AG04450 (cell line): ENCODE measurements at regions not wholly inside any gene's neighbourhood (a gene's known extent, or its start where the extent isn't known, plus 50 kb on each side); places are given as distances from the start of the nearest gene placed in this dataset.

Experiments used
- CTCF ChIA-PET: fragments of 300-600, 350-600 bp; formaldehyde crosslinking; extraction: SDS; loops from one replicate; lab custom pipeline; 2022; ENCODE audit warnings: antibody characterized with exemption, inconsistent platforms; lab: Charles Lee
- POLR2A ChIA-PET: fragments of 350-600 bp; formaldehyde crosslinking; extraction: SDS; loops from one replicate; lab custom pipeline; 2021; ENCODE audit warnings: antibody characterized with exemption, inconsistent platforms; lab: Yijun Ruan, JAX
- DNase-seq: peaks from one replicate; pipeline ENCODE4 v3.0.0-alpha.2; 2011; ENCODE audit warnings: low read depth, low spot score
- H3K27ac ChIP-seq: one replicate; pipeline ENCODE4 v1.5.1; 2012; ENCODE audit warnings: low read depth, low read length, control low read depth
- H3K27me3 ChIP-seq: one replicate; pipeline ENCODE4 v1.6.0; 2012; ENCODE audit warnings: low read length; ENCODE audit not compliant: control insufficient read depth, insufficient read depth
- H3K4me3 ChIP-seq: 2 replicates; pipeline ENCODE4 v1.5.1; 2011; ENCODE audit warnings: mild to moderate bottlenecking, low read depth, low read length, control low read depth
- H3K9me3 ChIP-seq: 2 replicates; pipeline ENCODE4 v1.5.1; 2012; ENCODE audit warnings: low read length; ENCODE audit not compliant: control insufficient read depth, insufficient read depth
- TF ChIP-seq, protein P1 (sequence below): IDR thresholded peaks from 2 replicates; pipeline ENCODE4 v1.5.1; 2011; ENCODE audit warnings: low read depth, low read length, control low read depth, inconsistent platforms

DNA sequence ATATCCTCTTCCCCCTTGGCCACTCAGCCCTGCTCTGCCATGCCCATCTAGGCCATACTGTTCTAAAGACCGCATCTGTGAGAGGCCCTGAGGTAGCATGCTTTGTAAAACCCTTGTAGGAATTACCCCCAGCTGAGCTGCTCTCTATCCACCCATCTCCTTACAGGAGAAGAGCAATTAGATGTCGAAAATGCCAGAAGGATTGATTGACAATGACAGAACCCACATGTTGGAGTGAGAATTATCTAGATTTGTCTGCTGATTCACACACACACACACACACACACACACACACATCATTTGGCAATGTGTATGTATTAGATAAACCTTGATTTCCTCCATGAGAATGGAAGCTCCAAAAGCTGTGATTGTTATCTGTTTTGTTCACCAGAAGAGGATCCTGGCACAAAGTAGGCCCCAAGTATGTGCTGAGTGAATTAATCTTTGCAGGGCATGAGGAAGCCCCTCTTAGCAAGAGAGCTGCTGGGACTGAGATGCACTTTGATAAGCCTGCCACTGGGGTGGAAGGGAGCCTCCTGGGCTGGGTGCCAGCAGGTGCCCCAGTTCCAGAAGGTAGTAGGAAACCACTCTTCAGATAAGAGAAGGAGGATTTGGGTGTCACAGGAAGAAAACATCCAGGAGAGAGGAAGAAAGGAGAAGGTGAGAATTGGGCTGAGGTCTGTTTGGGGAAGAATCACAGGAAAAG, 187.5 kb upstream of the ADO start:
- DNase-seq = no peak
- Histone ChIP-seq H3K4me3 (no peak overlapping the region), H3K27me3 (no peaks in the 10 kb centered on the region), H3K27ac (no peak overlapping the region), H3K9me3 (no peaks in the 10 kb centered on the region; the same call in 1 of the 2 replicates)
- CTCF ChIA-PET = no interaction called here
- TF ChIP-seq, protein P1, sequence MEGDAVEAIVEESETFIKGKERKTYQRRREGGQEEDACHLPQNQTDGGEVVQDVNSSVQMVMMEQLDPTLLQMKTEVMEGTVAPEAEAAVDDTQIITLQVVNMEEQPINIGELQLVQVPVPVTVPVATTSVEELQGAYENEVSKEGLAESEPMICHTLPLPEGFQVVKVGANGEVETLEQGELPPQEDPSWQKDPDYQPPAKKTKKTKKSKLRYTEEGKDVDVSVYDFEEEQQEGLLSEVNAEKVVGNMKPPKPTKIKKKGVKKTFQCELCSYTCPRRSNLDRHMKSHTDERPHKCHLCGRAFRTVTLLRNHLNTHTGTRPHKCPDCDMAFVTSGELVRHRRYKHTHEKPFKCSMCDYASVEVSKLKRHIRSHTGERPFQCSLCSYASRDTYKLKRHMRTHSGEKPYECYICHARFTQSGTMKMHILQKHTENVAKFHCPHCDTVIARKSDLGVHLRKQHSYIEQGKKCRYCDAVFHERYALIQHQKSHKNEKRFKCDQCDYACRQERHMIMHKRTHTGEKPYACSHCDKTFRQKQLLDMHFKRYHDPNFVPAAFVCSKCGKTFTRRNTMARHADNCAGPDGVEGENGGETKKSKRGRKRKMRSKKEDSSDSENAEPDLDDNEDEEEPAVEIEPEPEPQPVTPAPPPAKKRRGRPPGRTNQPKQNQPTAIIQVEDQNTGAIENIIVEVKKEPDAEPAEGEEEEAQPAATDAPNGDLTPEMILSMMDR = no peak
- POLR2A ChIA-PET = no interaction called here

DNA sequence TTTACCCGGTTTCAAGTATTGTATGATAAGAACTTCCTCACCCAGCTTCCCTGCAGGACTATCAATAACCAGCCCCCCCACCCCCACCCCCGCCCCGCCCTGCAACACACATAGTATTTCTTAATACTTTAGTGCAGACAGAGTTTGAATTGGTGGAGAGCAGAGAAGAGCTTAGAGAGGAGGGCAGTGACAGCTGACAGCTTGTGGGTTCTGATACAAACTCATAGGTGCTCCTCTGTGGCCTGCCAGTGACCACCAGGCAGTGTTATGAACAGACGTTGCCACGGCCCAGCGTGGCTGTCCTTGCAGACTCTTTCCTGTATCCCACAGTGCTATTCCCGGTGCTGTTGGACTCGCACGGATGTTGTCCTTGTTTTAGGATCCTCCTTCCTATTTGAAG, 186.9 kb upstream of the ADO start:
- H3K4me3 ChIP-seq = no peak overlapping the region
- CTCF ChIA-PET = interaction anchor here (2.4 kb wide), 1 partner anchor 180 kb away, joined by 11 read pairs; no protein-coding TSS in a partner anchor
- POLR2A ChIA-PET = no interaction called here

DNA sequence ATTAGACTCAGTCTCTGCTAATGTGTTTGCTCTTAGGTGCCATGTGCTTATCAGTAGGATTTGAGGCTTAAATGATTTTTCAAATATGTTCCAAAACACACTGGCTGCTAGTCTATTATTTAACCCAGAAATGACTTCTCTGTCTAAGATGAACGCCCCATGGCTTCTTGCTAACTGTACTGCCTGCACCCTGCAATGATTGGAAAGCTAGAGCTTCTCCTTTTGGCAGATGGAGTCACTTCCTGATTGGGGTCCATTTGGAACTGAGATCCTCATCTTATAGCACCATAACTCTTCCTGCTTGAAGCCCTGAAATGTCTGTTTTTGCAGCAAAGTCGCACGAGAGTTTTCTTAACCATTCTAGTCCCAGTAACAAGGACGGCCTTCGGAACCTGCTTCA, 186.5 kb upstream of the ADO start:
- no peaks in the 10 kb centered on the region for H3K27me3 ChIP-seq
- CTCF ChIA-PET = interaction anchor here (1.3 to 2.4 kb wide), 2 partner anchors 9 to 181 kb away, joined by 3 to 11 read pairs; no protein-coding TSS in a partner anchor
- POLR2A ChIA-PET = interaction anchor here (0.6 to 0.9 kb wide), 2 partner anchors 9 to 20 kb away, joined by 3 to 4 read pairs; no protein-coding TSS in a partner anchor
- H3K9me3 ChIP-seq = no peaks in the 10 kb centered on the region; the same call in 1 of the 2 replicates
- no peak overlapping the region for H3K27ac ChIP-seq
- no peak overlapping the region for H3K4me3 ChIP-seq
- TF ChIP-seq, protein P1 = no peak
- DNase-seq = no peak

More for the DNA sequence above, 186.9 kb upstream of the ADO start:
- TF ChIP-seq, protein P1 = no peak
- Histone ChIP-seq H3K27me3 (no peaks in the 10 kb centered on the region), H3K27ac (no peak overlapping the region), H3K9me3 (no peaks in the 10 kb centered on the region; the same call in 1 of the 2 replicates)
- no peak for DNase-seq

DNA sequence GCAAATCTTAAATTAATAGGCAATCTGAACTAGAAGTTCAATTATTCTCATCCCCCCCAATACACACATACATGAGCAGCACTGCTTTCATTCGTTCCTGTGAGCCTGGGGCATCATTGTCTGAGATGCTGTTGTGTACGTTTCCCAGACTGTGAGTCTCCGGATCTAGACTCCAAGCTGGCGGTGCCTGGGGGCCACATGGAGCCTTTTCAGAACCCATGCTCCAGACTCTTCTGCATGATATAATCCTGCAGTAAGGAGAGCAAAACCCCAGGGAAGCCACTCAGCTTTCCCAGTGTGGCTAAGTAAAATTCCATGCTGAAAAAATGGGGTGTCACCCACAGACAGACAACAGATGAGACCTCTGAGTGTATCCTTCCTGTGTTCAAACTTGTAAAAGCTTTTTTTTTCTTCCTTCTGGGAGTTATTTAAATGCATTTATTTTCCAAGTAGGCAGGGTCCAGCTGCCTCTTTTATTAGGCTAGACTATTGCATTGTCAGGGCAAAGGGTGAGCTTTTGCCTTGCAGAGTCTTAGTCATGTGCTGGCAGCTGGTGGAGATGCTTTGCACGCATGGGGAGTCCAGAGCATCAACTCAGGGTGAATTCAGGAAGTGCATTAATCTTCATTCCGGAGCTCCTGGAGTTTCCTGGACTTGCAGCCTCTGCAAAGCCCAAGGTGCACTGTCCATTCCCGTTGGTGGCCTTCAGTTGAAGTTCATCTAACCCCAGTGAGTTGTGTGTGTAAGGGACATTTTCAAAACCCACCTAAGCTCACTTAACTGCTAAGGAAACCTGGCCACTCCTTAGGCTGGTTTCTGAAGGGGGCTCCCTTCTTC, 185.7 kb upstream of the ADO start:
- Histone ChIP-seq H3K27ac (no peak overlapping the region), H3K9me3 (no peaks in the 10 kb centered on the region; the same call in 1 of the 2 replicates), H3K27me3 (no peaks in the 10 kb centered on the region), H3K4me3 (no peak overlapping the region)
- POLR2A ChIA-PET = interaction anchor here (0.6 to 1.1 kb wide), 4 partner anchors 8 to 185 kb away, joined by 3 to 5 read pairs (median 4); partner anchors contain the start of gene ADO
- TF ChIP-seq, protein P1 = no peak
- CTCF ChIA-PET = interaction anchor here (1.3 to 2.4 kb wide), 3 partner anchors 8 to 181 kb away, joined by 3 to 11 read pairs (median 11); no protein-coding TSS in a partner anchor
- no peak for DNase-seq
